Naive thymus-derived CD8-positive, alpha-beta T cell (primary cell): ENCODE measurements at regions not wholly inside any gene's neighbourhood (a gene's known extent, or its start where the extent isn't known, plus 50 kb on each side); places are given as distances from the start of the nearest gene placed in this dataset.

Experiments
- ATAC-seq, 2 donors: fragments of 150-1000 bp; cut with Tn5 transposase in 1 of 2; sonication (Bioruptor Pico), chemical (Tn5 transposase) in 1 of 2; 1 replicate in 1 of 2; 2 replicates in 1 of 2; pipeline ENCODE4 v1.10.0; 2021; ENCODE audit warnings: mild to moderate bottlenecking in 2 of 2, moderate library complexity in 2 of 2
- POLR2A ChIA-PET: fragments of 350-600 bp; sonication (Branson Sonifier 250); formaldehyde crosslinking; loops from one replicate; lab custom pipeline; 2021; ENCODE audit warnings: antibody characterized with exemption; lab: Charles Lee
- DNase-seq, 10 donors: peaks; one replicate each; pipeline versions ENCODE4 v3.0.0 to v3.0.0-alpha.2; 2020 to 2022
- H3K27ac Mint-ChIP-seq, 10 donors: one replicate each; pipeline ENCODE4 v1.8.0; 2020 to 2022; ENCODE audit warnings: mild to moderate bottlenecking in 10 of 10, mixed read lengths in 10 of 10, moderate library complexity in 4 of 10, inconsistent platforms in 1 of 10
- H3K27me3 Mint-ChIP-seq, 5 donors: one replicate each; pipeline ENCODE4 v1.8.0; 2021 to 2022; ENCODE audit warnings: mixed read lengths in 5 of 5
- H3K36me3 Mint-ChIP-seq, 3 donors: one replicate each; pipeline ENCODE4 v1.8.0; 2020 to 2022; ENCODE audit warnings: mixed read lengths in 3 of 3, mild to moderate bottlenecking in 2 of 3, inconsistent platforms in 1 of 3
- H3K4me1 Mint-ChIP-seq, 4 donors: one replicate each; pipeline ENCODE4 v1.8.0; 2021 to 2022; ENCODE audit warnings: mixed read lengths in 4 of 4
- H3K4me3 Mint-ChIP-seq, 10 donors: one replicate each; pipeline ENCODE4 v1.8.0; 2020 to 2022; ENCODE audit warnings: mild to moderate bottlenecking in 10 of 10, mixed read lengths in 10 of 10, moderate library complexity in 6 of 10, inconsistent platforms in 1 of 10
- H3K9me3 Mint-ChIP-seq, 9 donors: one replicate each; pipeline ENCODE4 v1.8.0; 2020 to 2022; ENCODE audit warnings: mixed read lengths in 9 of 9, mild to moderate bottlenecking in 3 of 9, inconsistent platforms in 1 of 9, moderate library complexity in 1 of 9

GRCh38 chr12:14244876-14245669, 120.4 kb upstream of the ATF7IP start:
- POLR2A ChIA-PET = interaction anchor here (1.3 to 1.5 kb wide), 2 partner anchors 13 to 120 kb away, joined by 3 to 5 read pairs; partner anchors contain the start of gene ATF7IP
- peaks cover 3 to 18% (median 5%) of the 10 kb centered on the region in 4 donors for H3K4me1 Mint-ChIP-seq
- H3K9me3 Mint-ChIP-seq = peaks cover 0 to 29% (median 7%) of the 10 kb centered on the region in 9 donors

GRCh38 chr12:14247166-14247565, 118.3 kb upstream of the ATF7IP start:
- Mint-ChIP-seq H3K27me3 (no peaks in the 10 kb centered on the region), H3K27ac (no peak overlapping the region), H3K4me1 (peaks cover 0 to 14% (median 8%) of the 10 kb centered on the region in 4 donors), H3K36me3 (peaks cover 0 to 7% (median 6%) of the 10 kb centered on the region in 3 donors), H3K4me3 (no peak overlapping the region), H3K9me3 (peaks cover 0 to 20% (median 7%) of the 10 kb centered on the region in 9 donors)
- no peak for DNase-seq
- POLR2A ChIA-PET = no interaction called here
- no peak for ATAC-seq

More at GRCh38 chr12:14244876-14245669, 120.4 kb upstream of the ATF7IP start:
- ATAC-seq (no peak), DNase-seq (no peak)
- Mint-ChIP-seq H3K27ac (no peak overlapping the region), H3K36me3 (peaks cover 0 to 8% (median 6%) of the 10 kb centered on the region in 3 donors), H3K27me3 (no peaks in the 10 kb centered on the region), H3K4me3 (no peak overlapping the region)

DNA sequence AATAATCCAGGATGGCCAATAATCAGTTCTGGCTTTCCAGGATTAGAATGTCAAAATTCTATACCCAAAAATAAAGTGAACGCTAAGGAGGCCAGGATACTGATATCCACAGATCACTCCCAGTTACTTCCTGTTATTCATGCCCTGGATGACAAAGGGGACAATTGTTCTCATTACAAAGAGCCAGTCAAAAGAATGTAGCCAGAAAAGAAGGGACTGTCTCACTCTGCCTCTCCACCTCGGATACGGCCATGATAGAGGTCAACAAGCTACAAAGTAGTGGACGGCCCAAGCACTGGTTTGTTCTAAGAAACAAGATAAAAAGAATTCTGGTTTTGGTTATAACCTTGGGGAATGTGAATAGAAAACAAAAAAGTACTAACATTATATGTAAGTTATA, 116.1 kb upstream of the ATF7IP start:
- Mint-ChIP-seq H3K4me1 (peaks cover 0 to 20% (median 8%) of the 10 kb centered on the region in 4 donors), H3K36me3 (peaks cover 0 to 1% (median 0%) of the 10 kb centered on the region in 3 donors), H3K27ac (peak overlapping the region in 2 of 10 donors; percentile 3 to 7), H3K27me3 (no peaks in the 10 kb centered on the region), H3K9me3 (peaks cover 0 to 6% (median 2%) of the 10 kb centered on the region in 9 donors), H3K4me3 (no peak overlapping the region)
- POLR2A ChIA-PET = interaction anchor here (0.6 to 1.0 kb wide), 2 partner anchors 9 to 145 kb away, joined by 3 read pairs; no protein-coding TSS in a partner anchor
- DNase-seq (no peak), ATAC-seq (no peak)

GRCh38 chr12:14252697-14253096, 112.8 kb upstream of the ATF7IP start:
- POLR2A ChIA-PET = interaction anchor here (0.6 to 1.8 kb wide), 4 partner anchors 13 to 324 kb away, joined by 3 to 6 read pairs (median 4); partner anchors contain the start of gene ATF7IP
- DNase-seq (no peak), ATAC-seq (no peak)
- H3K27ac Mint-ChIP-seq = peak overlapping the region in 1 of 10 donors; percentile 11
- no peaks in the 10 kb centered on the region for H3K27me3 Mint-ChIP-seq
- H3K36me3 Mint-ChIP-seq = no peaks in the 10 kb centered on the region
- H3K9me3 Mint-ChIP-seq = peaks cover 0 to 2% (median 0%) of the 10 kb centered on the region in 9 donors
- H3K4me1 Mint-ChIP-seq = peaks cover 11 to 44% (median 39%) of the 10 kb centered on the region in 4 donors
- no peak overlapping the region for H3K4me3 Mint-ChIP-seq

GRCh38 chr12:14253496-14253895, 112.0 kb upstream of the ATF7IP start:
- peaks cover 0 to 5% (median under 1%) of the 10 kb centered on the region in 9 donors for H3K9me3 Mint-ChIP-seq
- no peaks in the 10 kb centered on the region for H3K36me3 Mint-ChIP-seq
- no peak overlapping the region for H3K4me3 Mint-ChIP-seq
- POLR2A ChIA-PET = interaction anchor here (0.6 to 6.1 kb wide), 5 partner anchors 9 to 171 kb away, joined by 3 to 142 read pairs (median 3); partner anchors contain the start of gene ATF7IP
- no peak for ATAC-seq
- H3K27me3 Mint-ChIP-seq = no peaks in the 10 kb centered on the region
- peaks cover 19 to 52% (median 47%) of the 10 kb centered on the region in 4 donors for H3K4me1 Mint-ChIP-seq
- no peak for DNase-seq
- H3K27ac Mint-ChIP-seq = no peak overlapping the region

GRCh38 chr12:14254781-14255180, 110.7 kb upstream of the ATF7IP start:
- Mint-ChIP-seq H3K27ac (peak overlapping the region in 9 of 10 donors; percentile 52 to 99 (median 96)), H3K9me3 (peaks cover 0 to 12% (median 6%) of the 10 kb centered on the region in 9 donors), H3K4me1 (peaks cover 20 to 62% (median 55%) of the 10 kb centered on the region in 4 donors), H3K27me3 (no peaks in the 10 kb centered on the region), H3K36me3 (no peaks in the 10 kb centered on the region), H3K4me3 (peak overlapping the region in 3 of 10 donors; percentile 22 to 54 (median 53))
- no peak for ATAC-seq
- DNase-seq = no peak
- POLR2A ChIA-PET = interaction anchor here (0.8 to 6.1 kb wide), 7 partner anchors 12 to 516 kb away, joined by 3 to 142 read pairs (median 5); partner anchors contain the start of gene ATF7IP

GRCh38 chr12:14256121-14256520, 109.4 kb upstream of the ATF7IP start:
- POLR2A ChIA-PET = interaction anchor here (0.5 to 6.1 kb wide), 7 partner anchors 16 to 161 kb away, joined by 3 to 142 read pairs (median 4); partner anchors contain the start of gene ATF7IP
- Mint-ChIP-seq H3K9me3 (peaks cover 0 to 13% (median 8%) of the 10 kb centered on the region in 9 donors), H3K27ac (peak overlapping the region; percentile 88 to 99 (median 98)), H3K4me3 (peak overlapping the region; percentile 27 to 82 (median 72)), H3K4me1 (peaks cover 23 to 73% (median 62%) of the 10 kb centered on the region in 4 donors), H3K36me3 (no peaks in the 10 kb centered on the region), H3K27me3 (no peaks in the 10 kb centered on the region)
- DNase-seq (peak in 8 of 10 donors; percentile 22 to 78 (median 42)), ATAC-seq (peak; percentile 66 to 71)

- Mint-ChIP-seq H3K27me3 (no peaks in the 10 kb centered on the region), H3K36me3 (no peaks in the 10 kb centered on the region), H3K4me3 (peak overlapping the region; percentile 28 to 82 (median 72)), H3K27ac (peak overlapping the region; percentile 88 to 99 (median 98)), H3K9me3 (peaks cover 0 to 13% (median 8%) of the 10 kb centered on the region in 9 donors), H3K4me1 (peaks cover 23 to 73% (median 58%) of the 10 kb centered on the region in 4 donors)
- POLR2A ChIA-PET = interaction anchor here (0.5 to 6.1 kb wide), 8 partner anchors 16 to 161 kb away, joined by 3 to 142 read pairs (median 5); partner anchors contain the start of gene ATF7IP
- DNase-seq = peak; percentile 37 to 89 (median 74)
- ATAC-seq = peak; percentile 74 to 81
Observed at GRCh38 chr12:14256555-14257169, 108.8 kb upstream of the ATF7IP start.

DNA sequence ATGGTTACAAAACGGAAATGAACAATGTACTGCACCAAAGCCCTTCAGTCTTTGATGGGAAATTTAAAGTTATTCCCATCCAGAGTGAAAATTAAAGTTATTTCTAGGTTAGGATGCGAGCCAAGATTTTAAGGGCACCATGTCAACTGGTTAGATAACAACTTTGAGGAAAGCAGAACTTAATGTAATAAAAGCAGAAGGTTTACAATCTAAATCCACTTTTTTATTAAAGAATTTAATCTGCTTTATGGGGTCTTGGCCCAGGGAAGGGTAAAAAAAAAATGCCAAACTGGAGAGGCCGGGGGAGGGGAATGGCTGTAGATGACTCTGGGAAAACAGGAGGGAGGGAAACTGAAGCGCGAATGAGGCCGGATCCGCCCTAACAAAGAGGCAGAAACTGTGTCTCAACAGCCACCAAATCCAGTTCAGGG, 108.2 kb upstream of the ATF7IP start:
- Mint-ChIP-seq H3K4me1 (peaks cover 23 to 76% (median 57%) of the 10 kb centered on the region in 4 donors), H3K4me3 (peak overlapping the region; percentile 70 to 87 (median 78)), H3K27ac (peak overlapping the region; percentile 88 to 99 (median 98)), H3K36me3 (no peaks in the 10 kb centered on the region), H3K27me3 (no peaks in the 10 kb centered on the region), H3K9me3 (peaks cover 0 to 13% (median 8%) of the 10 kb centered on the region in 9 donors)
- POLR2A ChIA-PET = interaction anchor here (0.6 to 6.1 kb wide), 18 partner anchors 11 to 1531 kb away, joined by 3 to 142 read pairs (median 5); partner anchors contain the start of genes ATF7IP and EPS8
- DNase-seq (no peak), ATAC-seq (no peak)

DNA sequence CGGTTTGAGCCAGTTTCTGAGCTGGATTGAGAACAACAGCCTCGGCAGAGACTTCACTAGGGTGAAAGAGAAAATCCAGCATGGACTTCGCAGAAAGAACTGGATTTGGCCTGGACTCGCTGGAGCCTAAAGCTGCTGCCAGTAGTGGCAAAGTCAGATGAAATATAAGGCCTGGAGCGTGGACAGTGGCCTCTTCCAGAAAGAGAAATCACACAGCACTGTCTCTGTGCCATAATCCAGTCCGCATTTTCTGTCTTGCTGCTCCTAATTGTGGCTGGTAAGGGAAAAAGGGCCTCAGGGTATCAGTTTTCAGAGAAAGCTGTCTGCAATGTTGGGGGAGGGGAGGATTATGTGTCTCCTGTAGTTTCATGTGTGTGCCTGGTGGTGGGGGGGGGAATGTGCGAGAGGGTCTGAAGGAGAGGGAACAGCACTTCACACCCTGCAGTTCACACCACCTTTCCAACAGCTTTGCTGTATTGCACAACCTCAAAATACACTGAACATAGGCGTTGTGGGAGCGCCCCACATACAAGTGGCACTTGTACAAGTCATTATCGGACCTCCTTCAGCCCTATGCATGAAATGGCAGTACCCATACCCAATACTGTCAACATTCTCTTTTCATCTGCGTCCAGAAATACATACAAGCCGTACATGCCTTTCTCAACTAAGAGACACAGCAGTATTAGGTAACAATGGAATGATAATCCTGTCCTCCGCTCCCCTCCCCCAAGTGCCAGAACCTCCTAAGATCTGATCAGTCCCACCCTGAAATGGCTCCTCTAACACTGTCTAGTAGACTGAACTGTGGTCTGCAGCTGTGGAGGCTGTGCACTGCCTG, 107.5 kb upstream of the ATF7IP start:
- H3K9me3 Mint-ChIP-seq = peaks cover 0 to 13% (median 8%) of the 10 kb centered on the region in 9 donors
- POLR2A ChIA-PET = interaction anchor here (0.6 to 6.1 kb wide), 20 partner anchors 9 to 1531 kb away, joined by 3 to 142 read pairs (median 4); partner anchors contain the start of genes ATF7IP and EPS8
- H3K4me3 Mint-ChIP-seq = peak overlapping the region; percentile 70 to 87 (median 78)
- peaks cover 23 to 79% (median 57%) of the 10 kb centered on the region in 4 donors for H3K4me1 Mint-ChIP-seq
- ATAC-seq = peak; percentile 50 to 66
- DNase-seq = peak; percentile 61 to 88 (median 77)
- no peaks in the 10 kb centered on the region for H3K27me3 Mint-ChIP-seq
- H3K27ac Mint-ChIP-seq = peak overlapping the region; percentile 88 to 99 (median 98)
- no peaks in the 10 kb centered on the region for H3K36me3 Mint-ChIP-seq

DNA sequence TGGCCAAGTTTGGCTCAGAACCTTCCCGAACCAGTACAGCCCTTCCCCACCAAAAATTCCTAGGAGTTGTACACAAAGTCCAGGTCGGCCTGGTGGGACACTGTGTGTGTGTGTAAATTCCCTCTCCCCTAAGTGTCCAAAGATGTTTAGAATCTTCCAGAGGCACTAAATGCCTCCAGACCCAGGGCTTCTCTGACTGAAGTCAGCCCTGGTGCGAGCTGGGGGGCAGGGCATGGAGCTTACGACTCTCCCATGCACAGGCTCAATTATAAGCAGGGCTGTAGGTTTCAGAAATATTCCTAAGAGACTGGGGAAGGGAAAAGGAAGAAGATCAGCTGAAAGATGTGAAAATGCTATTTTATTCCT, 106.9 kb upstream of the ATF7IP start:
- POLR2A ChIA-PET = interaction anchor here (1.0 to 6.1 kb wide), 8 partner anchors 10 to 512 kb away, joined by 3 to 142 read pairs (median 10); partner anchors contain the start of gene ATF7IP
- no peak for DNase-seq
- Mint-ChIP-seq H3K4me3 (peak overlapping the region in 6 of 10 donors; percentile 8 to 82 (median 74)), H3K27ac (peak overlapping the region; percentile 88 to 99 (median 98)), H3K27me3 (no peaks in the 10 kb centered on the region), H3K36me3 (no peaks in the 10 kb centered on the region), H3K9me3 (peaks cover 0 to 13% (median 8%) of the 10 kb centered on the region in 9 donors), H3K4me1 (peaks cover 23 to 76% (median 57%) of the 10 kb centered on the region in 4 donors)
- no peak for ATAC-seq
